CD4-positive, alpha-beta T cell treated with Interleukin-6 for 4 hours (primary cell): ENCODE measurements at regions not wholly inside any gene's neighbourhood (a gene's known extent, or its start where the extent isn't known, plus 50 kb on each side); places are given as distances from the start of the nearest gene placed in this dataset.
"Not testable (repeated sequence)": the region's sequence is repeated elsewhere in the genome, so short reads cannot be mapped to it uniquely, and the experiment has no call there.

ENCODE experiments used
- DNase-seq: peaks from one replicate; pipeline ENCODE4 v3.0.0-alpha.2; 2020; ENCODE audit warnings: mixed read lengths

- no peak for DNase-seq
These were observed 66.6 kb downstream of the LACC1 start for GRCh38 chr13:43946281-43946680.

GRCh38 chr13:43947897-43948458 lies 68.3 kb downstream of the LACC1 start:
- DNase-seq = no peak

- no peak for DNase-seq
These were observed 73.7 kb downstream of the LACC1 start for GRCh38 chr13:43953370-43953769.

DNA sequence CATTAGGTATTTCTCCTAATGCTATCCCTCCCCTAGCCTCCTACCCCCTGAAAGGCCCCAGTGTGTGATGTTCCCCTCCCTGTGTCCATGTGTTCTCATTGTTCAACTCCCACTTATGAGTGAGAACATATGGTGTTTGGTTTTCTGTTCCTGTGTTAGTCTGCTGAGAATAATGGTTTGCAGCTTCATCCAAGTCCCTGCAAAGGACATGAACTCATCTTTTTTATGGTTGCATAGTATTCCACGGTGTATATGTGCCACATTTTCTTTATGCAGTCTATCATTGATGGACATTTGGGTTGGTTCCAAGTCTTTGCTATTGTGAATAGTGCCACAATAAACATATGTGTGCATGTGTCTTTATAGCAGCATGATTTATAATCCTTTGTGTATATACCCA lies 77.3 kb downstream of the LACC1 start:
- DNase-seq = not testable (repeated sequence)

DNA sequence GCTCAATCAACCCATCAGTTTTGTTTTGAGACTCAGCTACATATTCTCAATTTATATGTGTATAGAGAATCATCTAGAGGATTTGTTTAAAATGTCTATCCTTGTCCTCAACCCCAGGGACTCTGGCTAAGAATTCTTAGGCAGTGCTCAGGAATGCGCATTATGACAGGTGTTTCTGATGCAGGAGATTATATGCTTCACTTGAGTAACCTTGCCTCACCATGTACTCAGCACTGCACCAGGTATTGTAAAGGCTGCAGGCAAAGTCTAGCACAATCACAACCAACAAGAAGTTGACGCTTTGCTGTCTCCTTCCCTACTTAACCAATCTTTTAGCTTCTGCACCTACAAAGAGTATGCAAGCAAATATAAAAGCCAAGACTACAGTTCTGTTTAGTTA lies 79.6 kb downstream of the LACC1 start:
- no peak for DNase-seq

- no peak for DNase-seq
These were observed 82.2 kb downstream of the LACC1 start for GRCh38 chr13:43961909-43962308.

DNA sequence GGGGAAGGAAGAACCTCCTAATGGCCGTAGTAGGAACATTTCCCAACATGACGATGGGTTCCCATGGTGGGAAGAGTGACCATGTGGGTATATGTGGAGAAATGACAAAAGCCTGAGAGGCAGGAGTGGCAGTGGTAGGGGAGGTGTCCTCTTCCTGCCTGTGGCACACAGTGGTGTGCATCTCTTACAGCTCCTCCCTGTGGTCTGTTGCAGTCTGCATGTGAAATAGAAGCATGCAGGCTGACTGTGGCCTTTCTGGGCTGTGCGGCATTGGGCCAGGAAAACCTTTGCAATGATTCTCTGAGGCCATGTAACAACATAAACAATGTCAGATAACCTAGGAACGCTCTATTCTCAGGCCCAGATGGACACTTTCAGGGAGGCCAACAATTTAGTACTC lies 84.0 kb downstream of the LACC1 start:
- DNase-seq = no peak

- DNase-seq = no peak
These were observed 85.2 kb downstream of the LACC1 start for GRCh38 chr13:43964698-43965458.

DNA sequence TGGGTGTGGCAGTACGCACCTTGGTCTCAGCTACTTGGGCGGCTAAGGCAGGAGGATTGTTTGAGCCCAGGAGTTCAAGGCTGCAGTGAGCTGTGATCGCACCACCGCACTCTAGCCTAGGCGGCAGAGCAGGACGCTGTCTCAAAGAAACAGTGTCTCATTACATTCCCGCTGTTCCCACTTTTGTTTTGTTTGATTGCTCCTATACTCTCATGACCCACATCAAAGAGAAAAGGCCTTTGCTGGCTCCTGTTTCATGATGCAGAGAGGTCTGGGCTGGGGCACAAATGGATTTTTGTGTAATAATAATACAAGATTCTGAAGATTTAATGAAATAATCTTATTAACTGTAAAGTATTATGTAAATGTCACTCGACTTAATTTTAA lies 85.7 kb downstream of the LACC1 start:
- no peak for DNase-seq

DNA sequence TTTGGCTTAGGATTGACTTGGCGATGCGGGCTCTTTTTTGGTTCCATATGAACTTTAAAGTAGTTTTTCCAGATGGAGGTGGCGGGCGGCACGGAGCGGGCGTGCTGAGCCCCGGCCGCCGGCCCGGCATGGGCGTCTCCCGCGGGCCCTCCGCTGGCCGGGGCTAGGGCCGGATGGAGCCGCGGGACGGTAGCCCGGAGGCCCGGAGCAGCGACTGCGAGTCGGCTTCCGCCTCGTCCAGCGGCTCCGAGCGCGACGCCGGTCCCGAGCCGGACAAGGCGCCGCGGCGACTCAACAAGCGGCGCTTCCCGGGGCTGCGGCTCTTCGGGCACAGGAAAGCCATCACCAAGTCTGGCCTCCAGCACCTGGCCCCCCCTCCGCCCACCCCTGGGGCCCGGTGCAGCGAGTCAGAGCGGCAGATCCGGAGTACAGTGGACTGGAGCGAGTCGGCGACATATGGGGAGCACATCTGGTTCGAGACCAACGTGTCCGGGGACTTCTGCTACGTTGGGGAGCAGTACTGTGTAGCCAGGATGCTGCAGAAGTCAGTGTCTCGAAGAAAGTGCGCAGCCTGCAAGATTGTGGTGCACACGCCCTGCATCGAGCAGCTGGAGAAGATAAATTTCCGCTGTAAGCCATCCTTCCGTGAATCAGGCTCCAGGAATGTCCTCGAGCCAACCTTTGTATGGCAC lies 88.7 kb downstream of the LACC1 start:
- DNase-seq = not testable (repeated sequence)

GRCh38 chr13:43968943-43969690 lies 89.4 kb downstream of the LACC1 start:
- not testable (repeated sequence) for DNase-seq

DNA sequence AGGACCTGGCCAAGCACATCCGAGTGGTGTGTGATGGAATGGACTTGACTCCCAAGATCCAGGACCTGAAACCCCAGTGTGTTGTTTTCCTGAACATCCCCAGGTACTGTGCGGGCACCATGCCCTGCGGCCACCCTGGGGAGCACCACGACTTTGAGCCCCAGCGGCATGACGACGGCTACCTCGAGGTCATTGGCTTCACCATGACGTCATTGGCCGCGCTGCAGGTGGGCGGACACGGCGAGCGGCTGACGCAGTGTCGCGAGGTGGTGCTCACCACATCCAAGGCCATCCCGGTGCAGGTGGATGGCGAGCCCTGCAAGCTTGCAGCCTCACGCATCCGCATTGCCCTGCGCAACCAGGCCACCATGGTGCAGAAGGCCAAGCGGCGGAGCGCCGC lies 90.2 kb downstream of the LACC1 start:
- DNase-seq = not testable (repeated sequence)

- not testable (repeated sequence) for DNase-seq
These were observed 91.0 kb downstream of the LACC1 start for GRCh38 chr13:43970520-43971242.

- DNase-seq = not testable (repeated sequence)
These were observed 91.6 kb downstream of the LACC1 start for GRCh38 chr13:43971324-43971723.

- DNase-seq = no peak
These were observed 98.2 kb downstream of the LACC1 start for GRCh38 chr13:43977911-43978310.

DNA sequence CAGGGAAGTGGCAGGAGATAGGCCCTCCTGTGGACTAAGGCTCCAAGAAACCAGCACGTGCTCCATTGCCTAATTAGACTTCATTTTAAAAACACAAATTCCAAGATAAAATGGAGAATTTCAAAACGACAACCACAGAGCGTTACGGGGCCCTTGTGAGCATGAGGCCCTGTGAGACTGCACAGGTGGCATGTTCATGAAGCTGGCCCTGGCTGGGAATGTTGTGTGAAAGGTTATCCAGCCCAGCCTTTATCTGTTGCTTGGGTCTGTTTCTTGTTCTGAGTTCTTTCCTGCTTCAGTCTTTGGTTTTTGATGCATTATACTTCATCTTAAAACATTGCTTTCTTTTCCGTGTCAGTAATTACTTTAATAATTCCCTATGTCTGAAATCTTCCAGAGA lies 99.0 kb downstream of the LACC1 start:
- DNase-seq = no peak

DNA sequence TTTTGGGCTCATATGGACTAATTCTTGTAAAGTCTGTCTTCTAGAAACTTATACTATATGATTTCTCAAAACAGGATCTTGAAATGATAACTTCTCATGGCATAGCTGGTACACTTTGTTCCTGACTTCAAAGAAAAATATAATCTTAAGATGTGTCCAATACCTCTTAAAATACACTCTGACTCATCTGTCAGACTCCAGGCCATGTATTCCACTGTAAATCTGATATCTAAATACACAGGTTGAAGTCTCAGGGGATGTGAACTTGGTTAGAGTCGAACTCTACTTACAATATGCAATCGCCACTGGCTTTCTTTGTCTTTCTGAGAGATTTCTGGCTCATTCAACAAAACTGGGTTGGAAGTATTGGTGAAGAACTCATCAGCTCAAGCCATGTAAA lies 99.8 kb downstream of the LACC1 start:
- no peak for DNase-seq

DNA sequence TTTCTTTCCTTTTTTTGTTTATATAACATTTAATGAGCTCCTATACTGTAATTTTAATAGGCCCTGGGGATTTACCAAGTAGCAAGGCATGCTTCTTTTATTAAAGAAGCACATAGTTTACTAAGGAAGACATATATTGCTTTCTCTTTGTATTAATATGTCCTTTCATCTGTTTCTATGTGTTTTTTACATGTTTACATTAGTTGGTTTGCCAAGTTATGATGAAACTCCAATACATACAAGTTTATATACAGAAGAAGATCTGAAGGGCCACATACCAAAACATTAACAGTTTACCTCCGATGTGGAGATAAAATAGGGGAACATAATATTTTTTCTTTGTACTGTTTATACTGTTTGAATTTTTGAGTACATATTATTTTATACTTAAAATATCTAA lies 100.9 kb downstream of the LACC1 start:
- DNase-seq = no peak

DNA sequence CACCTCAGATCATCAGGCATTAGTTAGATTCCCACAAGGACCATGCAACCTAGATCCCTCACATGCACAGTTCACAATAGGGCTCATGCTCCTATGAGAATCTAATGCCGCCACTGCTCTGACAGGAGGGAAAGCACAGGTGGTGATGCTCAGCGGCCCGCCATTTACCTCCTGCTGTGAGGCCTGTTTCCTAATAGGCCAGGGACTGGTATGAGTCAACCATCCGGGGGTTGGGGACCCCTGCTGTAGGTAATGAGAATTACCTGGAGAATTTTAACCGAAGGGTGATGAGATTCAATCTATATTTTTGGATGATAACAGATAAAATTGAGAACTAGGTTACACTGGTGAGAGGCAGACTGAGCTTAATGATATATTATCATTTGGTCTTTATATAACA lies 101.4 kb downstream of the LACC1 start:
- DNase-seq = no peak

GRCh38 chr13:43981512-43982301 lies 102.0 kb downstream of the LACC1 start:
- no peak for DNase-seq

GRCh38 chr13:43983373-43983772 lies 103.7 kb downstream of the LACC1 start:
- DNase-seq = no peak

GRCh38 chr13:43984292-43984691 lies 104.6 kb downstream of the LACC1 start:
- DNase-seq = no peak
